ENCODE measurements at regions not wholly inside any gene's neighbourhood (a gene's known extent, or its start where the extent isn't known, plus 50 kb on each side); places are given as distances from the start of the nearest gene placed in this dataset.

GRCh38 chr13:30123575-30123974 lies 183.8 kb downstream of the KATNAL1 start:
- H3K4me3 ChIP-seq = no peak overlapping the region
- no peaks in the 10 kb centered on the region for H3K36me3 ChIP-seq
- TF ChIP-seq CTCF (IDR thresholded peaks at IDR 0.05) = no peak
- H3K4me1 ChIP-seq = peaks cover 0 to 6% of the 10 kb centered on the region in 2 donors
- ATAC-seq = no peak
- no peaks in the 10 kb centered on the region for H3K9me3 ChIP-seq
- intact Hi-C loops (cut with DNase I) = no loop called here
- H3K27me3 ChIP-seq = peaks cover 0 to 7% of the 10 kb centered on the region in 2 donors
- peak in 1 of 4 donors; percentile 58 for DNase-seq
- no peak overlapping the region for H3K27ac ChIP-seq

GRCh38 chr13:30121666-30122065 lies 185.7 kb downstream of the KATNAL1 start:
- H3K4me3 ChIP-seq = no peak overlapping the region
- no peak for DNase-seq
- peaks cover 0 to 6% of the 10 kb centered on the region in 2 donors for H3K4me1 ChIP-seq
- no peaks in the 10 kb centered on the region for H3K36me3 ChIP-seq
- no peak overlapping the region for H3K27ac ChIP-seq
- TF ChIP-seq CTCF (IDR thresholded peaks at IDR 0.05) = no peak
- intact Hi-C loops (cut with DNase I) = no loop called here
- peaks cover 0 to 12% of the 10 kb centered on the region in 2 donors for H3K27me3 ChIP-seq
- H3K9me3 ChIP-seq = no peaks in the 10 kb centered on the region
- no peak for ATAC-seq

- H3K4me3 ChIP-seq = no peak overlapping the region
- peaks cover 0 to 6% of the 10 kb centered on the region in 2 donors for H3K4me1 ChIP-seq
- no peak overlapping the region for H3K27ac ChIP-seq
- no peak for ATAC-seq
- H3K9me3 ChIP-seq = no peaks in the 10 kb centered on the region
- no peak for DNase-seq
- no peaks in the 10 kb centered on the region for H3K36me3 ChIP-seq
- no peak for TF ChIP-seq CTCF (IDR thresholded peaks at IDR 0.05)
- intact Hi-C loops (cut with DNase I) = no loop called here
- H3K27me3 ChIP-seq = peaks cover 0 to 12% of the 10 kb centered on the region in 2 donors
These were observed 186.1 kb downstream of the KATNAL1 start for GRCh38 chr13:30121244-30121643.

- ATAC-seq (no peak), DNase-seq (no peak)
- Histone ChIP-seq H3K9me3 (no peaks in the 10 kb centered on the region), H3K27me3 (peaks cover 0 to 12% of the 10 kb centered on the region in 2 donors), H3K27ac (no peak overlapping the region), H3K4me3 (no peak overlapping the region), H3K4me1 (peaks cover 0 to 8% of the 10 kb centered on the region in 2 donors), H3K36me3 (no peaks in the 10 kb centered on the region)
- intact Hi-C loops (cut with DNase I) = no loop called here
- TF ChIP-seq CTCF (IDR thresholded peaks at IDR 0.05) = no peak
These were observed 187.1 kb downstream of the KATNAL1 start for GRCh38 chr13:30120133-30120822.

- DNase-seq (no peak), ATAC-seq (peak; percentile 7)
- Histone ChIP-seq H3K36me3 (no peaks in the 10 kb centered on the region), H3K4me1 (peaks cover 0 to 11% of the 10 kb centered on the region in 2 donors), H3K9me3 (no peaks in the 10 kb centered on the region), H3K27ac (no peak overlapping the region), H3K27me3 (peaks cover 0 to 12% of the 10 kb centered on the region in 2 donors), H3K4me3 (no peak overlapping the region)
- TF ChIP-seq CTCF (IDR thresholded peaks at IDR 0.05) = no peak
- intact Hi-C loops (cut with DNase I) = loop anchor here in 1 of 2 donors (10.0 kb wide), 1 partner anchor 365 kb away; no protein-coding TSS in a partner anchor
These were observed 187.9 kb downstream of the KATNAL1 start for GRCh38 chr13:30119476-30119875.

Measured in left lung (tissue), 4 donors.